Heart left ventricle (tissue), 16 donors: ENCODE measurements at regions not wholly inside any gene's neighbourhood (a gene's known extent, or its start where the extent isn't known, plus 50 kb on each side); places are given as distances from the start of the nearest gene placed in this dataset.

Experiments
- ATAC-seq, 4 donors: fragments of 200-7000 bp; cut with Tn5 transposase; one replicate each; pipeline ENCODE4 v1.9.1; 2020 to 2022; ENCODE audit warnings: moderate library complexity in 4 of 4, mild to moderate bottlenecking in 3 of 4, moderate number of reproducible peaks in 1 of 4
- DNase-seq, 5 donors: peaks; one replicate each; pipeline ENCODE4 v3.0.0-alpha.2; 2020
- H3K27ac ChIP-seq, 12 donors: fragments of 200-600 bp; sonication (generic) in 4 of 12; one replicate each; pipeline versions ENCODE4 v1.5.0 to v1.8.0; 2016 to 2022; ENCODE audit warnings: mild to moderate bottlenecking in 2 of 12
- H3K27me3 ChIP-seq, 9 donors: fragments of 200-600 bp; sonication (generic) in 2 of 9; one replicate each; pipeline versions ENCODE4 v1.5.1 to v1.8.0; 2016 to 2022; ENCODE audit warnings: mild to moderate bottlenecking in 3 of 9
- H3K36me3 ChIP-seq, 9 donors: fragments of 200-600 bp; sonication (generic) in 2 of 9; one replicate each; pipeline versions ENCODE4 v1.5.0 to v1.8.0; 2018 to 2022; ENCODE audit warnings: mild to moderate bottlenecking in 2 of 9
- H3K4me1 ChIP-seq, 12 donors: fragments of 200-600 bp; sonication (generic) in 4 of 12; one replicate each; pipeline versions ENCODE4 v1.5.0 to v1.8.0; 2016 to 2022; ENCODE audit warnings: mild to moderate bottlenecking in 3 of 12
- H3K4me3 ChIP-seq, 12 donors: fragments of 200-600 bp; sonication (generic) in 4 of 12; one replicate each; pipeline versions ENCODE4 v1.5.0 to v1.8.0; 2017 to 2022; ENCODE audit warnings: mild to moderate bottlenecking in 9 of 12, moderate library complexity in 4 of 12
- H3K9me3 ChIP-seq, 12 donors: fragments of 200-600 bp; sonication (generic) in 4 of 12; one replicate each; pipeline versions ENCODE4 v1.5.0 to v1.8.0; 2016 to 2022; ENCODE audit warnings: mild to moderate bottlenecking in 1 of 12
- CTCF ChIP-seq, 12 donors: fragments of 200-600 bp; sonication (generic) in 4 of 12; IDR thresholded peaks; one replicate each; pipeline versions ENCODE4 v1.5.0 to v1.8.0; 2018 to 2022; ENCODE audit warnings: antibody characterized with exemption in 12 of 12, mild to moderate bottlenecking in 5 of 12
- POLR2A ChIP-seq, 2 donors: fragments of 450-650 bp; IDR thresholded peaks; one replicate each; pipeline ENCODE4 v1.6.1; 2017; ENCODE audit warnings: antibody characterized with exemption in 2 of 2, mild to moderate bottlenecking in 2 of 2, moderate library complexity in 2 of 2
- WGBS, 4 donors: extraction: QIAGEN DNeasy Blood & Tissue Kit in 2 of 4; methylation state at CpG; one replicate each; pipeline versions ENCODE4 v1.1.5 to v1.1.7; 2013 to 2018; 5-methylcytosine and 5-hydroxymethylcytosine counted together
- intact Hi-C, 10 donors: fragments of 100-400 bp; cut with DNase I; formaldehyde crosslinking; loops; one replicate each; pipeline versions ENCODE4 v1.11.1 to v1.14.2; 2022
- donor health status: ischemic (EF 13 %, LVEDD 7.1; RV severe dilation, severe dysfunction).
- donor health status: healthy with polysubstance abuse.
- donor health status: DM: no; HTN: yes; CAD: no.
- donor health status: DM: no; HTN: no; CAD: no.
- donor health status: ischemic (EF 25% LVEDD 6.9; RV normal size, moderate dysfunction).
- donor health status: ischemic (EF 25% LVEDD 5.7; RV mildly dilated, moderate dysfunction).
- donor health status: healthy.
- donor health status: DM: yes; HTN: yes; CAD: no.
- donor health status: ischemic (EF 35%, LVEDD 5.7; RV mildly dilated, moderate dysfunction).
- donor health status: nonischemic (EF 11% LVEDD 7.7; RV severe dilation, severe dysfunction).
- donor health status: DM: yes; HTN: yes; CAD: no.
- donor health status: PGD.
- donor health status: ischemic (EF 29% LVEDD 5.4; RV normal size, mild dysfunction).
- donor health status: nonischemic (EF 23%, LVEDD 6.1; RV moderate dilation, normal function).

- Histone ChIP-seq H3K27ac (no peak overlapping the region), H3K36me3 (no peaks in the 10 kb centered on the region), H3K4me1 (peaks cover 0 to 32% (median 6%) of the 10 kb centered on the region in 12 donors), H3K27me3 (no peaks in the 10 kb centered on the region), H3K4me3 (no peak overlapping the region), H3K9me3 (no peaks in the 10 kb centered on the region)
- ATAC-seq (no peak), DNase-seq (peak in 1 of 5 donors; percentile 37)
- no peak for TF ChIP-seq POLR2A (IDR thresholded peaks at IDR 0.05)
- no peak for TF ChIP-seq CTCF (IDR thresholded peaks at IDR 0.05)
- WGBS, 4 donors, result 41 to 60% (median 51%) methylated on average over 4 of the region's 4 CpGs
- intact Hi-C loops, result no loop called here
Measured at GRCh38 chr5:67297376-67297775, 100.8 kb upstream of the CD180 start.

GRCh38 chr5:67294266-67294938, 97.8 kb upstream of the CD180 start:
- Histone ChIP-seq H3K9me3 (no peaks in the 10 kb centered on the region), H3K4me3 (no peak overlapping the region), H3K27me3 (no peaks in the 10 kb centered on the region), H3K4me1 (peaks cover 0 to 12% (median under 1%) of the 10 kb centered on the region in 12 donors), H3K36me3 (no peaks in the 10 kb centered on the region), H3K27ac (peak overlapping the region in 1 of 12 donors; percentile 73)
- no peak for ATAC-seq
- no peak for DNase-seq
- no peak for TF ChIP-seq CTCF (IDR thresholded peaks at IDR 0.05)
- no peak for TF ChIP-seq POLR2A (IDR thresholded peaks at IDR 0.05)
- WGBS, 4 donors, result 89 to 98% (median 96%) methylated on average over 4 of the region's 4 CpGs
- intact Hi-C loops, result no loop called here

GRCh38 chr5:67293226-67293625, 96.6 kb upstream of the CD180 start:
- no peaks in the 10 kb centered on the region for H3K27me3 ChIP-seq
- DNase-seq (no peak), ATAC-seq (peak in 1 of 4 donors; percentile 5)
- no peak for TF ChIP-seq POLR2A (IDR thresholded peaks at IDR 0.05)
- TF ChIP-seq CTCF (IDR thresholded peaks at IDR 0.05), result no peak
- H3K36me3 ChIP-seq, result no peaks in the 10 kb centered on the region
- peak overlapping the region in 2 of 12 donors; percentile 33 to 73 for H3K27ac ChIP-seq
- no peak overlapping the region for H3K4me3 ChIP-seq
- no peaks in the 10 kb centered on the region for H3K9me3 ChIP-seq
- peaks cover 0 to 20% (median 2%) of the 10 kb centered on the region in 12 donors for H3K4me1 ChIP-seq
- intact Hi-C loops, result no loop called here

GRCh38 chr5:67292201-67292940, 95.8 kb upstream of the CD180 start:
- 88 to 94% (median 92%) methylated on average over 4 of the region's 4 CpGs for WGBS, 4 donors
- no peaks in the 10 kb centered on the region for H3K27me3 ChIP-seq
- DNase-seq (no peak), ATAC-seq (no peak)
- peak overlapping the region in 3 of 12 donors; percentile 0 to 73 (median 23) for H3K27ac ChIP-seq
- H3K4me1 ChIP-seq, result peaks cover 0 to 28% (median 5%) of the 10 kb centered on the region in 12 donors
- TF ChIP-seq POLR2A (IDR thresholded peaks at IDR 0.05) (no peak), CTCF (IDR thresholded peaks at IDR 0.05) (no peak)
- H3K4me3 ChIP-seq, result no peak overlapping the region
- intact Hi-C loops, result no loop called here
- H3K9me3 ChIP-seq, result no peaks in the 10 kb centered on the region
- H3K36me3 ChIP-seq, result no peaks in the 10 kb centered on the region
